Kidney (tissue), 13 donors: ENCODE measurements at regions not wholly inside any gene's neighbourhood (a gene's known extent, or its start where the extent isn't known, plus 50 kb on each side); places are given as distances from the start of the nearest gene placed in this dataset.

Experiments used
- DNase-seq, 5 donors: peaks; one replicate each; pipeline ENCODE4 v3.0.0-alpha.2; 2013 to 2020
- FAIRE-seq: peaks from 2 replicates; lab custom pipeline; 2012; peaks lifted over from hg19 to GRCh38; lab: Jason Lieb, UNC
- H3K27ac ChIP-seq, 2 donors: one replicate each; pipeline ENCODE4 v1.7.0; 2013; ENCODE audit warnings: low read depth in 2 of 2, low read length in 2 of 2, inconsistent platforms in 1 of 2
- H3K27me3 ChIP-seq: one replicate; pipeline ENCODE4 v1.7.1; 2013; ENCODE audit warnings: low read length, inconsistent platforms; ENCODE audit not compliant: control insufficient read depth, insufficient read depth
- H3K36me3 ChIP-seq, 3 donors: one replicate each; pipeline versions ENCODE4 v1.7.0 to v1.7.1; 2013; ENCODE audit warnings: low read length in 3 of 3, control low read depth in 1 of 3, inconsistent platforms in 1 of 3; ENCODE audit not compliant: insufficient read depth in 3 of 3, control insufficient read depth in 2 of 3
- H3K4me1 ChIP-seq, 3 donors: one replicate each; pipeline versions ENCODE4 v1.7.0 to v1.7.1; 2013; ENCODE audit warnings: low read length in 3 of 3, inconsistent platforms in 1 of 3, low read depth in 1 of 3; ENCODE audit not compliant: control insufficient read depth in 2 of 3, insufficient read depth in 2 of 3
- H3K4me3 ChIP-seq, 3 donors: one replicate each; pipeline versions ENCODE4 v1.7.0 to v1.8.1; 2013; ENCODE audit warnings: low read length in 3 of 3, control low read depth in 1 of 3, inconsistent platforms in 1 of 3
- H3K9ac ChIP-seq, 3 donors: one replicate each; pipeline versions ENCODE4 v1.7.0 to v1.7.1; 2013; ENCODE audit warnings: low read length in 3 of 3, control low read depth in 1 of 3, inconsistent platforms in 1 of 3
- H3K9me3 ChIP-seq, 3 donors: one replicate each; pipeline versions ENCODE4 v1.7.0 to v1.7.1; 2013; ENCODE audit warnings: low read length in 3 of 3, control low read depth in 1 of 3, inconsistent platforms in 1 of 3; ENCODE audit not compliant: control insufficient read depth in 2 of 3, insufficient read depth in 1 of 3
- intact Hi-C: fragments of 100-400 bp; cut with DNase I; formaldehyde crosslinking; loops from one replicate; pipeline ENCODE4 v1.11.1; 2022
- TF ChIP-seq, protein P1 (sequence below): IDR thresholded peaks from 3 replicates; pipeline ENCODE4 v1.5.1; 2012; ENCODE audit warnings: mild to moderate bottlenecking, moderate library complexity, borderline replicate concordance; ENCODE audit not compliant: insufficient read depth; ENCODE audit errors: extremely low read depth
- donor health status: control.
- donor health status: control.
- donor health status: control.
- donor health status: control.
- donor health status: control.
- donor health status: DM: yes; HTN: yes; CAD: no.
- donor health status: Normal renal cell carcinoma (clear cell type).

DNA sequence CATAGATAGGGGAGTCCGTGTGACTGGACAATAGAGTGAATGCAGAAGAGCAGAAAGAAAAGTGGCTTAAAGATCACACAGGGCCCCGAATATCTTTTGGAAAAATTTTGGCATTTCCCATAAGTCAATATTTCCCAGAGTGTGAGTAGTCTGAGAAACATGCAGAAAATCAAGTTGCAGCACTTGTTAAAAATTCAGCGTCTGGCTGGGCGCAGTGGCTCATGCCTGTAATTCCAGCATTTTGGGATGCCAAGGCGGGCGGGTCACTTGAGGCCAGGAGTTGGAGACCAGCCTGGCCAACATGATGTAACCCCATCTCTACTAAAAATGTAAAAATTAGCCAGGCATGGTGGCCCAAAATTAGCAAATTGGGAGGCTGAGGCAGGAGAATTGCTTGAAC is 227.0 kb downstream of the DRD1 start:
- H3K9me3 ChIP-seq, result no peaks in the 10 kb centered on the region
- TF ChIP-seq, protein P1, sequence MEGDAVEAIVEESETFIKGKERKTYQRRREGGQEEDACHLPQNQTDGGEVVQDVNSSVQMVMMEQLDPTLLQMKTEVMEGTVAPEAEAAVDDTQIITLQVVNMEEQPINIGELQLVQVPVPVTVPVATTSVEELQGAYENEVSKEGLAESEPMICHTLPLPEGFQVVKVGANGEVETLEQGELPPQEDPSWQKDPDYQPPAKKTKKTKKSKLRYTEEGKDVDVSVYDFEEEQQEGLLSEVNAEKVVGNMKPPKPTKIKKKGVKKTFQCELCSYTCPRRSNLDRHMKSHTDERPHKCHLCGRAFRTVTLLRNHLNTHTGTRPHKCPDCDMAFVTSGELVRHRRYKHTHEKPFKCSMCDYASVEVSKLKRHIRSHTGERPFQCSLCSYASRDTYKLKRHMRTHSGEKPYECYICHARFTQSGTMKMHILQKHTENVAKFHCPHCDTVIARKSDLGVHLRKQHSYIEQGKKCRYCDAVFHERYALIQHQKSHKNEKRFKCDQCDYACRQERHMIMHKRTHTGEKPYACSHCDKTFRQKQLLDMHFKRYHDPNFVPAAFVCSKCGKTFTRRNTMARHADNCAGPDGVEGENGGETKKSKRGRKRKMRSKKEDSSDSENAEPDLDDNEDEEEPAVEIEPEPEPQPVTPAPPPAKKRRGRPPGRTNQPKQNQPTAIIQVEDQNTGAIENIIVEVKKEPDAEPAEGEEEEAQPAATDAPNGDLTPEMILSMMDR, result no peak
- no peak overlapping the region for H3K4me3 ChIP-seq
- no peaks in the 10 kb centered on the region for H3K36me3 ChIP-seq
- H3K4me1 ChIP-seq, result no peaks in the 10 kb centered on the region
- DNase-seq (no peak), FAIRE-seq (no peak)
- H3K27ac ChIP-seq, result no peak overlapping the region
- H3K9ac ChIP-seq, result no peak overlapping the region
- intact Hi-C loops, result no loop called here
- no peaks in the 10 kb centered on the region for H3K27me3 ChIP-seq

DNA sequence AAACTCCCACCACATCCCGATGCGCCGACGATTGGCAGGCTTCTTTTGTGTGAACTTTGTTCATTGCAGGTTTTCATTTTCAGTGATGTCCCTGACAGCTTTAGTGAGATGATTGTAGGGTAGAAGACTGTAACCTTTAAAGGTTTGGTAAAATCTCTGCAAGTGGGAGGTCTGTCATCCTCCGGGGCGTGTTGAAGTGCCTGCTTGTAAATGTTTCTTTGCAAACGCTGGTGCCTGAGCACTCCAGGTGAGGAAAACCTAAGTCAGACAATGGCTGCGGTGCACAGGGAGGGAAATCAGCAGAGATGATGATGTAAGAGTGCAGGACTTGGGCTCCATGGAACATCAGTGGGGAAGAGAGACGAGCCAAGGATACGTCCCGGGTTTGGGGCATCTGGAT is 228.1 kb downstream of the DRD1 start:
- no peak for DNase-seq
- H3K36me3 ChIP-seq, result no peaks in the 10 kb centered on the region
- no peaks in the 10 kb centered on the region for H3K27me3 ChIP-seq
- H3K9ac ChIP-seq, result no peak overlapping the region
- no peaks in the 10 kb centered on the region for H3K9me3 ChIP-seq
- FAIRE-seq, result no peak
- H3K4me1 ChIP-seq, result no peaks in the 10 kb centered on the region
- intact Hi-C loops, result no loop called here
- TF ChIP-seq, protein P1, result no peak
- H3K4me3 ChIP-seq, result no peak overlapping the region
- no peak overlapping the region for H3K27ac ChIP-seq

DNA sequence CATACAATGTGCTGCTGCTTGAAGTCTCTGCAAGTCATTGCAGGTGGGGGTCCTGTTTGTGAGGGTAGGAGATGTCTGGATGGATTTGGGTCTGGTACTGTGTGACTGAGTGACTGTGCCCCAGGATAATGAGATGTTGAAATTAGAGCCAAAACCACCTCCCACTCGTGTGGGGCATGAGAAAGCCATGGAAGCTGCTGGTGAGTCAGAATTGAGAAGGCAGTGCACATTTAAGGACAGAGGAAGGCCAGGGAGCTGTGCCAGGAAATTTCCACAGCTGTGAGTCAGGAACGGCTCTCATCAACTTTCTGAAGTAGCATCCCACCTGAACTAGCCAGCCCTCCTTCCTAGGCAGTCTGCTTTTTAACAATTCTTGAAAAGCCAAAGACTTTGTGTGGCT is 229.8 kb downstream of the DRD1 start:
- intact Hi-C loops, result no loop called here
- H3K36me3 ChIP-seq, result no peaks in the 10 kb centered on the region
- no peaks in the 10 kb centered on the region for H3K4me1 ChIP-seq
- H3K27me3 ChIP-seq, result no peaks in the 10 kb centered on the region
- no peak overlapping the region for H3K27ac ChIP-seq
- TF ChIP-seq, protein P1, result no peak
- H3K4me3 ChIP-seq, result no peak overlapping the region
- DNase-seq (no peak), FAIRE-seq (no peak)
- no peak overlapping the region for H3K9ac ChIP-seq
- H3K9me3 ChIP-seq, result no peaks in the 10 kb centered on the region
